ENCODE measurements at regions not wholly inside any gene's neighbourhood (a gene's known extent, or its start where the extent isn't known, plus 50 kb on each side); places are given as distances from the start of the nearest gene placed in this dataset.
A peak's percentile ranks its signal among the peaks of the same experiment; 100 is the strongest.
"Not testable (repeated sequence)": the region's sequence is repeated elsewhere in the genome, so short reads cannot be mapped to it uniquely, and the experiment has no call there.

GRCh38 chr9:67257894-67258293, 265.5 kb upstream of the SPATA31A3 start:
- DNase-seq (ENCODE audit: low spot score); H3K4me3 ChIP-seq; H3K9me3 ChIP-seq; H3K27ac ChIP-seq; H3K27me3 ChIP-seq (replicated peaks; ENCODE audit: insufficient read depth); ATAC-seq (ENCODE audit: insufficient number of reproducible peaks, low FRiP score, low read depth); H3K36me3 ChIP-seq; H3K4me1 ChIP-seq (ENCODE audit: control insufficient read depth in 1 of 2, low read depth in 2 of 2): not testable (repeated sequence)

GRCh38 chr9:67248967-67249366, 256.6 kb upstream of the SPATA31A3 start:
- H3K9me3 ChIP-seq; DNase-seq (ENCODE audit: low spot score); H3K4me3 ChIP-seq; H3K4me1 ChIP-seq (ENCODE audit: control insufficient read depth in 1 of 2, low read depth in 2 of 2); ATAC-seq (ENCODE audit: insufficient number of reproducible peaks, low FRiP score, low read depth); H3K27me3 ChIP-seq (replicated peaks; ENCODE audit: insufficient read depth); H3K36me3 ChIP-seq; H3K27ac ChIP-seq: not testable (repeated sequence)

GRCh38 chr9:67212073-67212472, 219.7 kb upstream of the SPATA31A3 start:
- not testable (repeated sequence) for H3K4me3 ChIP-seq; H3K27me3 ChIP-seq (replicated peaks; ENCODE audit: insufficient read depth); ATAC-seq (ENCODE audit: insufficient number of reproducible peaks, low FRiP score, low read depth); H3K27ac ChIP-seq; H3K36me3 ChIP-seq; DNase-seq (ENCODE audit: low spot score); H3K9me3 ChIP-seq; H3K4me1 ChIP-seq (ENCODE audit: control insufficient read depth in 1 of 2, low read depth in 2 of 2)

- not testable (repeated sequence) for DNase-seq (ENCODE audit: low spot score); ATAC-seq (ENCODE audit: insufficient number of reproducible peaks, low FRiP score, low read depth); H3K4me1 ChIP-seq (ENCODE audit: control insufficient read depth in 1 of 2, low read depth in 2 of 2); H3K27ac ChIP-seq; H3K4me3 ChIP-seq; H3K27me3 ChIP-seq (replicated peaks; ENCODE audit: insufficient read depth); H3K9me3 ChIP-seq; H3K36me3 ChIP-seq
Observed at GRCh38 chr9:67210842-67211241, 218.5 kb upstream of the SPATA31A3 start.

GRCh38 chr9:67208831-67209437, 216.6 kb upstream of the SPATA31A3 start:
- not testable (repeated sequence) for H3K4me3 ChIP-seq; H3K9me3 ChIP-seq; H3K27me3 ChIP-seq (replicated peaks; ENCODE audit: insufficient read depth); ATAC-seq (ENCODE audit: insufficient number of reproducible peaks, low FRiP score, low read depth); DNase-seq (ENCODE audit: low spot score); H3K36me3 ChIP-seq; H3K27ac ChIP-seq; H3K4me1 ChIP-seq (ENCODE audit: control insufficient read depth in 1 of 2, low read depth in 2 of 2)

GRCh38 chr9:67196135-67196534, 203.8 kb upstream of the SPATA31A3 start:
- H3K4me3 ChIP-seq; DNase-seq (ENCODE audit: low spot score); H3K4me1 ChIP-seq (ENCODE audit: control insufficient read depth in 1 of 2, low read depth in 2 of 2): not testable (repeated sequence)

GRCh38 chr9:67195357-67195756, 203.0 kb upstream of the SPATA31A3 start:
- DNase-seq (ENCODE audit: low spot score): not testable (repeated sequence)

More at GRCh38 chr9:67196135-67196534, 203.8 kb upstream of the SPATA31A3 start:
- H3K9me3 ChIP-seq; H3K36me3 ChIP-seq; H3K27ac ChIP-seq; ATAC-seq (ENCODE audit: insufficient number of reproducible peaks, low FRiP score, low read depth); H3K27me3 ChIP-seq (replicated peaks; ENCODE audit: insufficient read depth): not testable (repeated sequence)

GRCh38 chr9:67179185-67179584, 186.8 kb upstream of the SPATA31A3 start:
- DNase-seq (ENCODE audit: low spot score); H3K27me3 ChIP-seq (replicated peaks; ENCODE audit: insufficient read depth); H3K27ac ChIP-seq; H3K4me3 ChIP-seq; ATAC-seq (ENCODE audit: insufficient number of reproducible peaks, low FRiP score, low read depth); H3K4me1 ChIP-seq (ENCODE audit: control insufficient read depth in 1 of 2, low read depth in 2 of 2); H3K36me3 ChIP-seq; H3K9me3 ChIP-seq: not testable (repeated sequence)

More at GRCh38 chr9:67195357-67195756, 203.0 kb upstream of the SPATA31A3 start:
- not testable (repeated sequence) for H3K4me3 ChIP-seq; H3K36me3 ChIP-seq; ATAC-seq (ENCODE audit: insufficient number of reproducible peaks, low FRiP score, low read depth); H3K27me3 ChIP-seq (replicated peaks; ENCODE audit: insufficient read depth); H3K4me1 ChIP-seq (ENCODE audit: control insufficient read depth in 1 of 2, low read depth in 2 of 2); H3K27ac ChIP-seq; H3K9me3 ChIP-seq

- H3K4me3 ChIP-seq; H3K4me1 ChIP-seq (ENCODE audit: control insufficient read depth in 1 of 2, low read depth in 2 of 2); DNase-seq (ENCODE audit: low spot score); H3K9me3 ChIP-seq; H3K36me3 ChIP-seq; H3K27me3 ChIP-seq (replicated peaks; ENCODE audit: insufficient read depth); ATAC-seq (ENCODE audit: insufficient number of reproducible peaks, low FRiP score, low read depth); H3K27ac ChIP-seq: not testable (repeated sequence)
Observed at GRCh38 chr9:67175167-67175566, 182.8 kb upstream of the SPATA31A3 start.

GRCh38 chr9:67171721-67172120, 179.4 kb upstream of the SPATA31A3 start:
- not testable (repeated sequence) for H3K9me3 ChIP-seq; H3K36me3 ChIP-seq; H3K4me3 ChIP-seq; H3K27ac ChIP-seq; H3K4me1 ChIP-seq (ENCODE audit: control insufficient read depth in 1 of 2, low read depth in 2 of 2); H3K27me3 ChIP-seq (replicated peaks; ENCODE audit: insufficient read depth); DNase-seq (ENCODE audit: low spot score)
- peak; percentile 16 for ATAC-seq (ENCODE audit: insufficient number of reproducible peaks, low FRiP score, low read depth)

GRCh38 chr9:67168530-67169157, 176.3 kb upstream of the SPATA31A3 start:
- not testable (repeated sequence) for ATAC-seq (ENCODE audit: insufficient number of reproducible peaks, low FRiP score, low read depth); H3K27ac ChIP-seq; H3K36me3 ChIP-seq; H3K4me3 ChIP-seq; H3K9me3 ChIP-seq; DNase-seq (ENCODE audit: low spot score); H3K27me3 ChIP-seq (replicated peaks; ENCODE audit: insufficient read depth); H3K4me1 ChIP-seq (ENCODE audit: control insufficient read depth in 1 of 2, low read depth in 2 of 2)

- not testable (repeated sequence) for H3K4me3 ChIP-seq; H3K27me3 ChIP-seq (replicated peaks; ENCODE audit: insufficient read depth); H3K27ac ChIP-seq; DNase-seq (ENCODE audit: low spot score); H3K9me3 ChIP-seq; H3K36me3 ChIP-seq; ATAC-seq (ENCODE audit: insufficient number of reproducible peaks, low FRiP score, low read depth); H3K4me1 ChIP-seq (ENCODE audit: control insufficient read depth in 1 of 2, low read depth in 2 of 2)
Observed at GRCh38 chr9:67166335-67166734, 174.0 kb upstream of the SPATA31A3 start.

- not testable (repeated sequence) for DNase-seq (ENCODE audit: low spot score); H3K4me3 ChIP-seq; ATAC-seq (ENCODE audit: insufficient number of reproducible peaks, low FRiP score, low read depth); H3K27me3 ChIP-seq (replicated peaks; ENCODE audit: insufficient read depth); H3K36me3 ChIP-seq; H3K9me3 ChIP-seq; H3K27ac ChIP-seq; H3K4me1 ChIP-seq (ENCODE audit: control insufficient read depth in 1 of 2, low read depth in 2 of 2)
Observed at GRCh38 chr9:67162827-67163226, 170.5 kb upstream of the SPATA31A3 start.

Data from thoracic aorta (tissue), 2 donors.